GM23338 (cell line): ENCODE measurements at regions not wholly inside any gene's neighbourhood (a gene's known extent, or its start where the extent isn't known, plus 50 kb on each side); places are given as distances from the start of the nearest gene placed in this dataset.
A peak's percentile ranks its signal among the peaks of the same experiment; 100 is the strongest.

ENCODE experiments used
- ATAC-seq: fragments of 200-7000 bp; cut with Tn5 transposase; 3 replicates; pipeline ENCODE4 v1.9.1; 2020
- DNase-seq: peaks from one replicate; pipeline ENCODE4 v3.0.0-alpha.2; 2015; ENCODE audit warnings: low spot score
- H2AFZ ChIP-seq: fragments of 200-600 bp; sonication (generic); 2 replicates; pipeline ENCODE4 v1.8.0; 2016; ENCODE audit warnings: antibody characterized with exemption, mild to moderate bottlenecking, moderate library complexity
- H3F3A ChIP-seq: fragments of 200-600 bp; sonication (generic); replicated peaks from 2 replicates; pipeline ENCODE4 v1.8.0; 2017; ENCODE audit warnings: antibody characterized with exemption, mixed run types, low read depth
- H3K27ac ChIP-seq: fragments of 200-600 bp; sonication (generic); 2 replicates; pipeline ENCODE4 v1.6.1; 2016; ENCODE audit warnings: low read depth
- H3K27me3 ChIP-seq: fragments of 200-600 bp; sonication (generic); 2 replicates; pipeline ENCODE4 v1.8.0; 2016; ENCODE audit warnings: mild to moderate bottlenecking, mixed run types, moderate library complexity; ENCODE audit not compliant: insufficient read depth
- H3K36me3 ChIP-seq: fragments of 200-600 bp; sonication (generic); 2 replicates; pipeline ENCODE4 v1.8.0; 2016; ENCODE audit warnings: mild to moderate bottlenecking; ENCODE audit not compliant: insufficient read depth
- H3K4me1 ChIP-seq: fragments of 200-600 bp; sonication (generic); 2 replicates; pipeline ENCODE4 v1.8.0; 2016; ENCODE audit warnings: mild to moderate bottlenecking, moderate library complexity; ENCODE audit not compliant: insufficient read depth
- H3K4me2 ChIP-seq: fragments of 200-600 bp; sonication (generic); 2 replicates; pipeline ENCODE4 v1.7.1; 2017; ENCODE audit warnings: mixed run types
- H3K4me3 ChIP-seq: fragments of 200-600 bp; sonication (generic); 2 replicates; pipeline ENCODE4 v1.6.1; 2016; ENCODE audit warnings: mixed run types
- H3K79me2 ChIP-seq: fragments of 200-600 bp; sonication (generic); replicated peaks from 2 replicates; pipeline ENCODE4 v1.8.0; 2017; ENCODE audit warnings: mild to moderate bottlenecking; ENCODE audit not compliant: insufficient read depth
- H3K9me2 ChIP-seq: fragments of 200-600 bp; sonication (generic); 2 replicates; pipeline ENCODE4 v1.8.0; 2017; ENCODE audit not compliant: insufficient read depth
- H4K20me1 ChIP-seq: fragments of 200-600 bp; sonication (generic); replicated peaks from 2 replicates; pipeline ENCODE4 v1.8.0; 2017; ENCODE audit warnings: mild to moderate bottlenecking; ENCODE audit not compliant: insufficient read depth
- H3K27ac Mint-ChIP-seq: 2 replicates; pipeline ENCODE4 v1.8.0; 2020; ENCODE audit warnings: inconsistent platforms, mild to moderate bottlenecking, moderate library complexity, mixed read lengths
- H3K27me3 Mint-ChIP-seq: 3 replicates; pipeline ENCODE4 v1.8.0; 2022; ENCODE audit warnings: low read depth, mild to moderate bottlenecking, moderate library complexity, mixed read lengths, inconsistent platforms; ENCODE audit not compliant: insufficient read depth, poor library complexity
- H3K36me3 Mint-ChIP-seq: 3 replicates; pipeline ENCODE4 v1.8.0; 2021; ENCODE audit warnings: low read depth, mild to moderate bottlenecking, inconsistent platforms, moderate library complexity, mixed read lengths
- H3K4me1 Mint-ChIP-seq: 3 replicates; pipeline ENCODE4 v1.8.0; 2020; ENCODE audit warnings: mild to moderate bottlenecking, inconsistent platforms, mixed read lengths
- H3K4me3 Mint-ChIP-seq: 3 replicates; pipeline ENCODE4 v1.8.0; 2021; ENCODE audit warnings: moderate library complexity, mild to moderate bottlenecking, inconsistent platforms, mixed read lengths
- H3K9me3 Mint-ChIP-seq: 3 replicates; pipeline ENCODE4 v1.8.0; 2020; ENCODE audit warnings: moderate library complexity, mild to moderate bottlenecking, inconsistent platforms, mixed read lengths
- EZH2 ChIP-seq: fragments of 200-600 bp; sonication (generic); IDR thresholded peaks from one replicate; pipeline ENCODE4 v1.8.0; 2017; ENCODE audit warnings: antibody characterized with exemption, mild to moderate bottlenecking, low read depth; ENCODE audit not compliant: unreplicated experiment
- JUNB ChIP-seq: IDR thresholded peaks from one replicate; pipeline ENCODE4 v1.6.1; 2016; ENCODE audit warnings: antibody characterized with exemption; ENCODE audit not compliant: unreplicated experiment
- ZNF462 ChIP-seq: fragments of 250-450 bp; sonication (Bioruptor Pico); IDR thresholded peaks from 2 replicates; pipeline ENCODE4 v1.5.0; 2020; ENCODE audit warnings: mild to moderate bottlenecking, moderate library complexity
- TF ChIP-seq, protein P1 (sequence below), 2 experiments: fragments of 200-600 bp in 1 of 2; sonication (generic) in 1 of 2; conservative IDR thresholded peaks; 2 replicates each; pipeline versions ENCODE4 v1.5.1 to v1.6.1; 2016 to 2017; ENCODE audit warnings: antibody characterized with exemption in 2 of 2, low read depth in 2 of 2, mild to moderate bottlenecking in 2 of 2, moderate library complexity in 1 of 2
- TF ChIP-seq, protein P2 (sequence below): IDR thresholded peaks from 2 replicates; pipeline ENCODE4 v1.6.1; 2016; ENCODE audit warnings: antibody characterized with exemption

GRCh38 chr15:99511531-99511865 is 54.3 kb upstream of the MEF2A start (continued):
- no peak for TF ChIP-seq ZNF462 (CRISPR knock-in tag)
- TF ChIP-seq, protein P1, sequence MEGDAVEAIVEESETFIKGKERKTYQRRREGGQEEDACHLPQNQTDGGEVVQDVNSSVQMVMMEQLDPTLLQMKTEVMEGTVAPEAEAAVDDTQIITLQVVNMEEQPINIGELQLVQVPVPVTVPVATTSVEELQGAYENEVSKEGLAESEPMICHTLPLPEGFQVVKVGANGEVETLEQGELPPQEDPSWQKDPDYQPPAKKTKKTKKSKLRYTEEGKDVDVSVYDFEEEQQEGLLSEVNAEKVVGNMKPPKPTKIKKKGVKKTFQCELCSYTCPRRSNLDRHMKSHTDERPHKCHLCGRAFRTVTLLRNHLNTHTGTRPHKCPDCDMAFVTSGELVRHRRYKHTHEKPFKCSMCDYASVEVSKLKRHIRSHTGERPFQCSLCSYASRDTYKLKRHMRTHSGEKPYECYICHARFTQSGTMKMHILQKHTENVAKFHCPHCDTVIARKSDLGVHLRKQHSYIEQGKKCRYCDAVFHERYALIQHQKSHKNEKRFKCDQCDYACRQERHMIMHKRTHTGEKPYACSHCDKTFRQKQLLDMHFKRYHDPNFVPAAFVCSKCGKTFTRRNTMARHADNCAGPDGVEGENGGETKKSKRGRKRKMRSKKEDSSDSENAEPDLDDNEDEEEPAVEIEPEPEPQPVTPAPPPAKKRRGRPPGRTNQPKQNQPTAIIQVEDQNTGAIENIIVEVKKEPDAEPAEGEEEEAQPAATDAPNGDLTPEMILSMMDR (conservative IDR thresholded peaks at IDR 0.05; ENCODE audit: low read depth in 2 of 2), result no peak

DNA sequence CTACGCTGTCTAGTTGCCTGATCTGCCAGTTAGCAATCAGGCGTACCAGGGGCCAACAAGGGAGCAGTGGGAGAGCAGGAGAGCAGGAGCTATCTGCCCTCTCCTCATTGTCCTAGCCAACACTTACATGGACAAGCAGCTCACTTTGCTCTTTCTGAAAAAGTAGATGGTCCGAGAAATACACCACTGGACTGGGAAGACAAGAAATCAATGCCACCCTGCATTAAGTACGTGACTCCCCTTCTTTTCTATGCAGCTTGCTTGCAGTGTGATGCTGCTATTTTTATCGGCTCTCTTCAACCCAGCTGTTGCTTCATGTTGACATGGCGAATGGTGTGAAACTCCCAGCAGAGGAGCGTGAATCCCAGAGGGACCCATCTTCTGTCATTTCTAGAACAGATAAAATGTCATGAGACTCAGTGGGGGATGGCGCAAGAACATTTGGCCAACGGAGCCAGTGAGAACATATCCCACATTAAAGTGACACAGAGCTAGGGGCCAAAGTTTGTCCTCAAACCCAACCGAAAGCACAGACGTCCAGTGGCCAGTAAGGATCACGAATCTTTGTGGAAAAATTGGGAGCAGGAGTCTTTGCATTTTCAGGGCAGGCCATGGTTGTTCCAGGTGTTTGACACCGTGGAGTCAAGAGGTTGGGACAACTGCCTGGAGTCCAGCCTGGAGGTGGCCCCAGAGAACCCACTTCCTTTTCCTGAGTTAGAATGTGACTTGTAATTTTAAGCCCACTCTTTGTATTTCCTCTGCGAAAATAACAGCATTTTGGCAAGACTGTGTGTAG is 53.7 kb upstream of the MEF2A start:
- peak overlapping the region; percentile 56; the same call in 1 of the 2 replicates for H2AFZ ChIP-seq
- H3K36me3 ChIP-seq, result no peaks in the 10 kb centered on the region; the same call in 1 of the 2 replicates
- ATAC-seq, result no peak
- no peaks in the 10 kb centered on the region for H3K9me3 Mint-ChIP-seq
- H3K4me1 Mint-ChIP-seq, result peaks cover 7% of the 10 kb centered on the region; the same call in 2 of the 3 replicates
- DNase-seq, result no peak
- no peaks in the 10 kb centered on the region for H3F3A ChIP-seq
- peaks cover 4% of the 10 kb centered on the region for H3K27me3 Mint-ChIP-seq
- H3K27ac Mint-ChIP-seq, result no peak overlapping the region
- H3K4me3 Mint-ChIP-seq, result no peak overlapping the region
- H3K36me3 Mint-ChIP-seq, result no peaks in the 10 kb centered on the region
- no peaks in the 10 kb centered on the region for H3K27me3 ChIP-seq
- H3K4me2 ChIP-seq, result no peak overlapping the region
- no peak for TF ChIP-seq EZH2
- TF ChIP-seq JUNB, result no peak
- TF ChIP-seq, protein P2, sequence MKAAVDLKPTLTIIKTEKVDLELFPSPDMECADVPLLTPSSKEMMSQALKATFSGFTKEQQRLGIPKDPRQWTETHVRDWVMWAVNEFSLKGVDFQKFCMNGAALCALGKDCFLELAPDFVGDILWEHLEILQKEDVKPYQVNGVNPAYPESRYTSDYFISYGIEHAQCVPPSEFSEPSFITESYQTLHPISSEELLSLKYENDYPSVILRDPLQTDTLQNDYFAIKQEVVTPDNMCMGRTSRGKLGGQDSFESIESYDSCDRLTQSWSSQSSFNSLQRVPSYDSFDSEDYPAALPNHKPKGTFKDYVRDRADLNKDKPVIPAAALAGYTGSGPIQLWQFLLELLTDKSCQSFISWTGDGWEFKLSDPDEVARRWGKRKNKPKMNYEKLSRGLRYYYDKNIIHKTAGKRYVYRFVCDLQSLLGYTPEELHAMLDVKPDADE, result no peak
- no peak overlapping the region for H3K27ac ChIP-seq
- no peak overlapping the region for H3K4me3 ChIP-seq
- no peaks in the 10 kb centered on the region for H3K9me2 ChIP-seq
- no peaks in the 10 kb centered on the region for H3K79me2 ChIP-seq
- H3K4me1 ChIP-seq, result no peaks in the 10 kb centered on the region
- H4K20me1 ChIP-seq, result no peaks in the 10 kb centered on the region
